ENCODE measurements at regions not wholly inside any gene's neighbourhood (a gene's known extent, or its start where the extent isn't known, plus 50 kb on each side); places are given as distances from the start of the nearest gene placed in this dataset.

DNA sequence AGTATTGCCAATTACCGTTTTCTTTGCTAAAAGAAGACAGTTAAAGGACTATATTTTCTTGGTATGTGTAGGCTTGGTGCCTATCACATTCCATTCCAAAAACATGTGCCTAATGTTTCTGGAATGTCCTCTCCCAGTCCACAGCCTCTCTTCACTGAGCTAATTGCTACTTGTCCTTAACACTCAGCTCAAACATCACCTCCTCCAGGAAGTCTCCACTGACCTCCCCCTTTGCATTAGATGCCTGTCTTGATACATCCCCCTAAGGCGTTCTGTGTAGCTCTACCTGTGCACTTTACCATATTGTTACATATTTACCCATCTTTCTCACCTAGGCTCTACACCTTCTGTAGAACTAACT, 195.6 kb upstream of the CAMK1G start:
- H3K9me3 Mint-ChIP-seq: no peaks in the 10 kb centered on the region
- ATAC-seq (ENCODE audit: poor library complexity): no peak
- no peak overlapping the region for H3K4me3 Mint-ChIP-seq
- peaks cover 9% of the 10 kb centered on the region for H3K27me3 Mint-ChIP-seq
- Histone ChIP-seq H3K27me3 (ENCODE audit: control insufficient read depth in 1 of 2, insufficient read depth in 2 of 2, low read length in 2 of 2) (peaks cover 0 to 5% of the 10 kb centered on the region in 2 experiments), H3K27ac (ENCODE audit: low read depth in 1 of 2, low read length in 2 of 2) (no peak overlapping the region), H3K4me1 (ENCODE audit: insufficient read depth, low read length) (no peaks in the 10 kb centered on the region), H3K4me3 (ENCODE audit: low read length) (no peak overlapping the region), H3K9me3 (ENCODE audit: control insufficient read depth in 1 of 2, insufficient read depth in 1 of 2, low read length in 2 of 2) (no peaks in the 10 kb centered on the region), H3K36me3 (ENCODE audit: insufficient read depth, low read length) (no peaks in the 10 kb centered on the region)
- no peak for DNase-seq
- no peaks in the 10 kb centered on the region for H3K4me1 Mint-ChIP-seq (ENCODE audit: low read depth)
- H3K27ac Mint-ChIP-seq: no peak overlapping the region
- POLR2A ChIA-PET: no interaction called here
- intact Hi-C loops (cut with DNase I, micrococcal nuclease): no loop called here
- no peaks in the 10 kb centered on the region for H3K36me3 Mint-ChIP-seq (ENCODE audit: low read depth)
- TF ChIP-seq, protein P1, sequence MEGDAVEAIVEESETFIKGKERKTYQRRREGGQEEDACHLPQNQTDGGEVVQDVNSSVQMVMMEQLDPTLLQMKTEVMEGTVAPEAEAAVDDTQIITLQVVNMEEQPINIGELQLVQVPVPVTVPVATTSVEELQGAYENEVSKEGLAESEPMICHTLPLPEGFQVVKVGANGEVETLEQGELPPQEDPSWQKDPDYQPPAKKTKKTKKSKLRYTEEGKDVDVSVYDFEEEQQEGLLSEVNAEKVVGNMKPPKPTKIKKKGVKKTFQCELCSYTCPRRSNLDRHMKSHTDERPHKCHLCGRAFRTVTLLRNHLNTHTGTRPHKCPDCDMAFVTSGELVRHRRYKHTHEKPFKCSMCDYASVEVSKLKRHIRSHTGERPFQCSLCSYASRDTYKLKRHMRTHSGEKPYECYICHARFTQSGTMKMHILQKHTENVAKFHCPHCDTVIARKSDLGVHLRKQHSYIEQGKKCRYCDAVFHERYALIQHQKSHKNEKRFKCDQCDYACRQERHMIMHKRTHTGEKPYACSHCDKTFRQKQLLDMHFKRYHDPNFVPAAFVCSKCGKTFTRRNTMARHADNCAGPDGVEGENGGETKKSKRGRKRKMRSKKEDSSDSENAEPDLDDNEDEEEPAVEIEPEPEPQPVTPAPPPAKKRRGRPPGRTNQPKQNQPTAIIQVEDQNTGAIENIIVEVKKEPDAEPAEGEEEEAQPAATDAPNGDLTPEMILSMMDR (IDR thresholded peaks at IDR 0.05): no peak
- CTCF ChIA-PET: no interaction called here

DNA sequence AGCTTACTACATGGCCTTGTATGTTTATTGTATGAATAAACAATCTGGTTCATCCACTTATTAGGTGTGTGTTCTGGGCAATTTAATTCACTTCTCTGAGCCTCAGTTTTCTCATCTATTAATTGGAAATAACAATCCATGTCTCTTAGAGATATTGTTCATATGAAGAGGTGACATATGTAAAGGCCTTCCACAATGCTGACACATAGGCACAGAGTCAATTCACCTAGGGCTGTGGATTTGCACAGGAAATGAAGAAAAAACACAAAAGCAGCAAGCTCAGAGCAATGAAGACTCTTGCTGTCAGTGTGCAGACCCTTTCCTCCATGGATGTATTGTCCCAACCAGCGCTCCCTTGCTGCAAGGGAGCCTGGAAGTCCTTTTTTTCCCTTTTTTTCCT, 195.2 kb upstream of the CAMK1G start:
- Mint-ChIP-seq H3K27ac (no peak overlapping the region), H3K4me3 (no peak overlapping the region), H3K4me1 (ENCODE audit: low read depth) (no peaks in the 10 kb centered on the region), H3K36me3 (ENCODE audit: low read depth) (no peaks in the 10 kb centered on the region), H3K27me3 (peaks cover 13% of the 10 kb centered on the region), H3K9me3 (no peaks in the 10 kb centered on the region)
- H3K36me3 ChIP-seq (ENCODE audit: insufficient read depth, low read length): no peaks in the 10 kb centered on the region
- no peak for ATAC-seq (ENCODE audit: poor library complexity)
- H3K4me3 ChIP-seq (ENCODE audit: low read length): no peak overlapping the region
- no peaks in the 10 kb centered on the region for H3K4me1 ChIP-seq (ENCODE audit: insufficient read depth, low read length)
- ChIA-PET CTCF (no interaction called here), POLR2A (no interaction called here)
- peaks cover 0 to 5% of the 10 kb centered on the region in 2 experiments for H3K27me3 ChIP-seq (ENCODE audit: control insufficient read depth in 1 of 2, insufficient read depth in 2 of 2, low read length in 2 of 2)
- no peak for DNase-seq
- no peak overlapping the region for H3K27ac ChIP-seq (ENCODE audit: low read depth in 1 of 2, low read length in 2 of 2)
- no peaks in the 10 kb centered on the region for H3K9me3 ChIP-seq (ENCODE audit: control insufficient read depth in 1 of 2, insufficient read depth in 1 of 2, low read length in 2 of 2)
- intact Hi-C loops (cut with DNase I, micrococcal nuclease): no loop called here
- TF ChIP-seq, protein P1 (IDR thresholded peaks at IDR 0.05): no peak

DNA sequence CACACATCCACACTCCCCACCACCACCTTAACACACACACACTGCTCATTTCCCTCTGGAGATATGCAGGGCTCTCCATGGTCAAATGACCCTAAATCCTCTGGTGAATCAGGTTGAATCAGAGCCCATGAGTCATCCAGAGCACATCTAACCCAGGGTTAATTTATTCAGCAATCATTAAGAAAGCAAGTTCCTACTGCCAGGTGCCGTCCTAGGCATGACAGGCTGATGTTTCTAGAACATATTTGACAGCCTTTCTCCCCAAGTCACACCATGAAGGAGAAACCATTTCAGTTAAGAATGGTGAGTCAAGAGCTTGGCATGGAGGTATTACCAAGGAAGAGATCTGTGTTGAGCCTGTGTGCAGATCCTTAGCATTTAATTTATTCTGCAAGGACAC, 194.3 kb upstream of the CAMK1G start:
- Histone ChIP-seq H3K27me3 (ENCODE audit: control insufficient read depth in 1 of 2, insufficient read depth in 2 of 2, low read length in 2 of 2) (peaks cover 0 to 5% of the 10 kb centered on the region in 2 experiments), H3K36me3 (ENCODE audit: insufficient read depth, low read length) (no peaks in the 10 kb centered on the region), H3K4me3 (ENCODE audit: low read length) (no peak overlapping the region), H3K27ac (ENCODE audit: low read depth in 1 of 2, low read length in 2 of 2) (no peak overlapping the region), H3K9me3 (ENCODE audit: control insufficient read depth in 1 of 2, insufficient read depth in 1 of 2, low read length in 2 of 2) (no peaks in the 10 kb centered on the region), H3K4me1 (ENCODE audit: insufficient read depth, low read length) (no peaks in the 10 kb centered on the region)
- H3K9me3 Mint-ChIP-seq: no peaks in the 10 kb centered on the region
- no peak overlapping the region for H3K4me3 Mint-ChIP-seq
- no peak overlapping the region for H3K27ac Mint-ChIP-seq
- DNase-seq (peak in 1 of 14 experiments; percentile 6), ATAC-seq (ENCODE audit: poor library complexity) (no peak)
- no peaks in the 10 kb centered on the region for H3K4me1 Mint-ChIP-seq (ENCODE audit: low read depth)
- POLR2A ChIA-PET: no interaction called here
- TF ChIP-seq, protein P1 (IDR thresholded peaks at IDR 0.05): no peak
- CTCF ChIA-PET: no interaction called here
- peaks cover 13% of the 10 kb centered on the region for H3K27me3 Mint-ChIP-seq
- intact Hi-C loops (cut with DNase I, micrococcal nuclease): no loop called here
- no peaks in the 10 kb centered on the region for H3K36me3 Mint-ChIP-seq (ENCODE audit: low read depth)
